H9 (cell line): ENCODE measurements at regions not wholly inside any gene's neighbourhood (a gene's known extent, or its start where the extent isn't known, plus 50 kb on each side); places are given as distances from the start of the nearest gene placed in this dataset.

Source experiments
- DNase-seq: peaks from one replicate; pipeline ENCODE4 v3.0.0-alpha.2; 2017
- H2AFZ ChIP-seq: one replicate; pipeline ENCODE4 v1.6.1; 2013; ENCODE audit warnings: mild to moderate bottlenecking, low read length, control low read depth, moderate library complexity
- H2AK5ac ChIP-seq: 2 replicates; pipeline ENCODE4 v1.6.1; 2013; ENCODE audit warnings: low read length, control low read depth, mixed read lengths; ENCODE audit not compliant: insufficient read length
- H2BK120ac ChIP-seq: one replicate; pipeline ENCODE4 v1.6.1; 2013; ENCODE audit warnings: low read depth, mild to moderate bottlenecking, low read length, control low read depth, inconsistent platforms; ENCODE audit not compliant: poor library complexity, severe bottlenecking
- H2BK12ac ChIP-seq: 2 replicates; pipeline ENCODE4 v1.6.1; 2013; ENCODE audit warnings: low read length, control low read depth, mixed read lengths, low read depth; ENCODE audit not compliant: insufficient read length
- H2BK15ac ChIP-seq: 2 replicates; pipeline ENCODE4 v1.6.1; 2013; ENCODE audit warnings: low read depth, low read length, control low read depth
- H2BK20ac ChIP-seq: one replicate; pipeline ENCODE4 v1.6.1; 2013; ENCODE audit warnings: low read depth, mild to moderate bottlenecking, low read length, control low read depth, inconsistent platforms; ENCODE audit not compliant: poor library complexity, severe bottlenecking
- H2BK5ac ChIP-seq: 2 replicates; pipeline ENCODE4 v1.6.1; 2013; ENCODE audit warnings: low read length, control low read depth, mixed read lengths; ENCODE audit not compliant: insufficient read length
- H3K14ac ChIP-seq: 2 replicates; pipeline ENCODE4 v1.6.1; 2013; ENCODE audit warnings: low read length, control low read depth; ENCODE audit not compliant: insufficient read depth
- H3K18ac ChIP-seq: 2 replicates; pipeline ENCODE4 v1.6.1; 2013; ENCODE audit warnings: low read depth, mild to moderate bottlenecking, mixed read lengths, low read length, control low read depth; ENCODE audit not compliant: insufficient read length
- H3K23ac ChIP-seq: 2 replicates; pipeline ENCODE4 v1.6.1; 2013; ENCODE audit warnings: low read length, control low read depth, mixed read lengths, low read depth; ENCODE audit not compliant: insufficient read length
- H3K23me2 ChIP-seq: 2 replicates; pipeline ENCODE4 v1.6.1; 2013; ENCODE audit warnings: low read depth, mild to moderate bottlenecking, mixed read lengths, low read length, control low read depth; ENCODE audit not compliant: insufficient read length, poor library complexity, severe bottlenecking
- H3K27ac ChIP-seq: 2 replicates; pipeline ENCODE4 v1.5.1; 2013; ENCODE audit warnings: low read length, control low read depth, mixed read lengths, low read depth; ENCODE audit not compliant: insufficient read length
- H3K27me3 ChIP-seq: 2 replicates; pipeline ENCODE4 v1.6.1; 2013; ENCODE audit warnings: low read length, control low read depth, inconsistent platforms; ENCODE audit not compliant: insufficient read depth
- H3K4ac ChIP-seq: 2 replicates; pipeline ENCODE4 v1.6.1; 2013; ENCODE audit warnings: low read depth, mild to moderate bottlenecking, control low read depth, inconsistent platforms, low read length, moderate library complexity
- H3K4me1 ChIP-seq: 2 replicates; pipeline ENCODE4 v1.6.1; 2013; ENCODE audit warnings: low read length, control low read depth, inconsistent platforms; ENCODE audit not compliant: insufficient read depth
- H3K4me2 ChIP-seq: 2 replicates; pipeline ENCODE4 v1.6.1; 2013; ENCODE audit warnings: low read length, control low read depth, mixed read lengths; ENCODE audit not compliant: insufficient read length, insufficient read depth
- H3K56ac ChIP-seq: 2 replicates; pipeline ENCODE4 v1.6.1; 2013; ENCODE audit warnings: low read depth, mild to moderate bottlenecking, mixed read lengths, low read length, control low read depth; ENCODE audit not compliant: insufficient read length
- H3K79me1 ChIP-seq: 2 replicates; pipeline ENCODE4 v1.6.1; 2013; ENCODE audit warnings: low read depth, mild to moderate bottlenecking, moderate library complexity, low read length, control low read depth, inconsistent platforms; ENCODE audit not compliant: insufficient read depth, poor library complexity, severe bottlenecking
- H3K79me2 ChIP-seq: 2 replicates; pipeline ENCODE4 v1.6.1; 2013; ENCODE audit warnings: low read length, control low read depth, inconsistent platforms; ENCODE audit not compliant: insufficient read depth
- H3K9ac ChIP-seq: 2 replicates; pipeline ENCODE4 v1.6.1; 2013; ENCODE audit warnings: low read length, control low read depth, mixed read lengths; ENCODE audit not compliant: insufficient read length; ENCODE audit errors: extremely low read depth
- H3K9me3 ChIP-seq: one replicate; pipeline ENCODE4 v1.6.1; 2013; ENCODE audit warnings: low read depth, low read length, inconsistent platforms; ENCODE audit not compliant: control insufficient read depth
- H3T11ph ChIP-seq: one replicate; pipeline ENCODE4 v1.6.1; 2013; ENCODE audit warnings: mild to moderate bottlenecking, low read length, control low read depth, inconsistent platforms
- H4K20me1 ChIP-seq: one replicate; pipeline ENCODE4 v1.6.1; 2013; ENCODE audit not compliant: control insufficient read depth, insufficient read length, insufficient read depth
- H4K5ac ChIP-seq: 2 replicates; pipeline ENCODE4 v1.6.1; 2013; ENCODE audit warnings: low read depth, mild to moderate bottlenecking, mixed read lengths, low read length, control low read depth; ENCODE audit not compliant: insufficient read length
- H4K8ac ChIP-seq: replicated peaks from 2 replicates; pipeline ENCODE4 v1.6.1; 2013; ENCODE audit warnings: low read length, control low read depth, mixed read lengths, low read depth; ENCODE audit not compliant: insufficient read length
- H4K91ac ChIP-seq: 2 replicates; pipeline ENCODE4 v1.6.1; 2013; ENCODE audit warnings: low read depth, mild to moderate bottlenecking, moderate library complexity, mixed read lengths, low read length, control low read depth; ENCODE audit not compliant: insufficient read length
- H3K27ac Mint-ChIP-seq, 3 experiments: 2 replicates in 2 of 3; 3 replicates in 1 of 3; pipeline ENCODE4 v1.8.0; 2020 to 2021; ENCODE audit warnings: mixed read lengths in 3 of 3, mild to moderate bottlenecking in 1 of 3, moderate library complexity in 1 of 3
- H3K27me3 Mint-ChIP-seq: 2 replicates; pipeline ENCODE4 v1.8.0; 2021; ENCODE audit warnings: low read depth, mild to moderate bottlenecking, moderate library complexity, mixed read lengths
- H3K36me3 Mint-ChIP-seq, 3 experiments: 2 replicates in 2 of 3; 3 replicates in 1 of 3; pipeline ENCODE4 v1.8.0; 2020 to 2021; ENCODE audit warnings: low read depth in 3 of 3, mixed read lengths in 3 of 3; ENCODE audit not compliant: insufficient read depth in 1 of 3
- H3K4me1 Mint-ChIP-seq, 2 experiments: 2 replicates each; pipeline ENCODE4 v1.8.0; 2020; ENCODE audit warnings: mixed read lengths in 2 of 2
- H3K4me3 Mint-ChIP-seq, 2 experiments: 2 replicates in 1 of 2; 3 replicates in 1 of 2; pipeline ENCODE4 v1.8.0; 2020 to 2021; ENCODE audit warnings: mild to moderate bottlenecking in 2 of 2, mixed read lengths in 2 of 2, moderate library complexity in 1 of 2
- H3K9me3 Mint-ChIP-seq, 2 experiments: 2 replicates in 1 of 2; 3 replicates in 1 of 2; pipeline ENCODE4 v1.8.0; 2020; ENCODE audit warnings: mild to moderate bottlenecking in 2 of 2, mixed read lengths in 2 of 2, moderate library complexity in 1 of 2
- WGBS: extraction: QIAGEN DNeasy Blood & Tissue Kit; methylation state at CpG from one replicate; pipeline ENCODE4 v1.1.7; 2013; ENCODE audit warnings: missing lambda C conversion rate, low lambda C conversion rate, mixed read lengths; ENCODE audit not compliant: insufficient read length; ENCODE audit errors: extremely low coverage; 5-methylcytosine and 5-hydroxymethylcytosine counted together
- TF ChIP-seq, protein P1 (sequence below): fragments of 200-600 bp; sonication (generic); conservative IDR thresholded peaks from 3 replicates; pipeline ENCODE4 v1.8.0; 2021; ENCODE audit warnings: antibody characterized with exemption, mild to moderate bottlenecking

DNA sequence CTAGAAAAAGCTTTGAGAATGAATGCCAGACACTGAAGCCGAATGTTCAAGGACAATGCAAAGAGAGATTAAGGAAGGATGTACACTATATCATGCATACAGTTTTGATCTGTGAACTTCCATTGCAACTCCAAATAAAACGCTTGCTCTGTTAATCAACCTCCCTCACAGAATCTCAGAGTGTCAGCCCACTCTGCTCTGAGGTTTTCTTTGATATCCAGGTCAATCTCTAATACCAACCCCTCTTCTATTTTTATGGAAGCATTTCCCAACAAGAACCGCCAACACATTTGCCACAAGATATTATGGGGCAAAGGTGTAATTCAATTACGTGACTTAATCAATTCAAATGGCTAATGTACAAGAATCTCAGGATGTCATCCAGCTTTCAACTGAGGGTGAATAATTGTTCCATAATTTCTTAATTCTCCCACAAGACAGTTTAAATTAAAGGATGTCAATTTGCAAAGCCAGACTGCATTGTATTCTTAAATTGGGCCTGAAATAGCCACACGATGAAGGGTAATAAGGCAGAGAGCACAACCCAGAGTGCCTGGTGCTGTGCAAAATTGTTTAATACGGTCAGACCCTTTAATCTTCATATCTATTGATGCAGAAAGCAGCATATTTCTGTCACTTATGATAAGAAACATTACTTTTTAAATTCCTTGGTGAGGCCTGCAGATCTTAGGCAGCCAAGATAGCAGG is 459.2 kb upstream of the DAB1 start:
- WGBS: no CpG with 5 or more reads among the region's 6 CpGs
- no peak overlapping the region for H3K4ac ChIP-seq
- no peak overlapping the region for H3K56ac ChIP-seq
- H4K20me1 ChIP-seq: no peaks in the 10 kb centered on the region
- no peak overlapping the region for H2BK12ac ChIP-seq
- TF ChIP-seq, protein P1, sequence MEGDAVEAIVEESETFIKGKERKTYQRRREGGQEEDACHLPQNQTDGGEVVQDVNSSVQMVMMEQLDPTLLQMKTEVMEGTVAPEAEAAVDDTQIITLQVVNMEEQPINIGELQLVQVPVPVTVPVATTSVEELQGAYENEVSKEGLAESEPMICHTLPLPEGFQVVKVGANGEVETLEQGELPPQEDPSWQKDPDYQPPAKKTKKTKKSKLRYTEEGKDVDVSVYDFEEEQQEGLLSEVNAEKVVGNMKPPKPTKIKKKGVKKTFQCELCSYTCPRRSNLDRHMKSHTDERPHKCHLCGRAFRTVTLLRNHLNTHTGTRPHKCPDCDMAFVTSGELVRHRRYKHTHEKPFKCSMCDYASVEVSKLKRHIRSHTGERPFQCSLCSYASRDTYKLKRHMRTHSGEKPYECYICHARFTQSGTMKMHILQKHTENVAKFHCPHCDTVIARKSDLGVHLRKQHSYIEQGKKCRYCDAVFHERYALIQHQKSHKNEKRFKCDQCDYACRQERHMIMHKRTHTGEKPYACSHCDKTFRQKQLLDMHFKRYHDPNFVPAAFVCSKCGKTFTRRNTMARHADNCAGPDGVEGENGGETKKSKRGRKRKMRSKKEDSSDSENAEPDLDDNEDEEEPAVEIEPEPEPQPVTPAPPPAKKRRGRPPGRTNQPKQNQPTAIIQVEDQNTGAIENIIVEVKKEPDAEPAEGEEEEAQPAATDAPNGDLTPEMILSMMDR: no peak
- no peak overlapping the region for H3K23ac ChIP-seq
- H3K4me2 ChIP-seq: no peak overlapping the region
- H3T11ph ChIP-seq: no peak overlapping the region
- DNase-seq: no peak
- no peaks in the 10 kb centered on the region for H3K4me1 ChIP-seq
- Mint-ChIP-seq H3K27ac (no peak overlapping the region), H3K27me3 (no peaks in the 10 kb centered on the region), H3K4me1 (peaks cover 8 to 21% of the 10 kb centered on the region in 2 experiments), H3K9me3 (no peaks in the 10 kb centered on the region), H3K36me3 (no peaks in the 10 kb centered on the region; a peak in 1 of 7 replicates), H3K4me3 (no peak overlapping the region)
- H3K14ac ChIP-seq: no peak overlapping the region
- no peak overlapping the region for H2BK120ac ChIP-seq
- no peaks in the 10 kb centered on the region for H3K27me3 ChIP-seq
- no peaks in the 10 kb centered on the region for H3K79me2 ChIP-seq
- H2BK5ac ChIP-seq: no peak overlapping the region
- H3K27ac ChIP-seq: no peak overlapping the region
- H2BK20ac ChIP-seq: no peak overlapping the region
- H2BK15ac ChIP-seq: no peak overlapping the region
- no peaks in the 10 kb centered on the region for H3K79me1 ChIP-seq
- no peaks in the 10 kb centered on the region for H3K9me3 ChIP-seq
- H4K91ac ChIP-seq: no peak overlapping the region
- H4K8ac ChIP-seq: no peak overlapping the region
- no peak overlapping the region for H2AK5ac ChIP-seq
- H3K18ac ChIP-seq: no peak overlapping the region
- no peak overlapping the region for H3K9ac ChIP-seq
- H4K5ac ChIP-seq: no peak overlapping the region
- no peak overlapping the region for H2AFZ ChIP-seq
- no peaks in the 10 kb centered on the region for H3K23me2 ChIP-seq
